Mucosa of descending colon (tissue), 3 donors: ENCODE measurements at regions not wholly inside any gene's neighbourhood (a gene's known extent, or its start where the extent isn't known, plus 50 kb on each side); places are given as distances from the start of the nearest gene placed in this dataset.

Experiments used
- ATAC-seq: fragments of 200-7000 bp; cut with Tn5 transposase; one replicate; pipeline ENCODE4 v1.9.1; 2020; ENCODE audit warnings: mild to moderate bottlenecking, moderate library complexity
- DNase-seq, 3 donors: peaks; one replicate each; pipeline ENCODE4 v3.0.0-alpha.2; 2020
- H3K36me3 ChIP-seq: fragments of 200-600 bp; one replicate; pipeline ENCODE4 v1.8.0; 2021; ENCODE audit warnings: low read depth, mild to moderate bottlenecking
- H3K4me1 ChIP-seq: fragments of 200-600 bp; one replicate; pipeline ENCODE4 v1.8.0; 2021; ENCODE audit warnings: low read depth, mild to moderate bottlenecking
- H3K4me3 ChIP-seq: fragments of 200-600 bp; one replicate; pipeline ENCODE4 v1.8.0; 2021; ENCODE audit warnings: mild to moderate bottlenecking
- H3K9me3 ChIP-seq: fragments of 200-600 bp; one replicate; pipeline ENCODE4 v1.8.0; 2021; ENCODE audit warnings: mild to moderate bottlenecking
- CTCF ChIP-seq: fragments of 200-600 bp; IDR thresholded peaks from one replicate; pipeline ENCODE4 v1.8.0; 2022; ENCODE audit warnings: antibody characterized with exemption, mild to moderate bottlenecking
- intact Hi-C, 2 donors: fragments of 100-400 bp; cut with DNase I in 1 of 2; cut with micrococcal nuclease in 1 of 2; formaldehyde crosslinking; loops; one replicate each; pipeline versions ENCODE4 v1.11.0 to v1.11.1; 2022; cut with DNase I, micrococcal nuclease
- donor health status: DM: no; HTN: no; CAD: no; lungs with moderate emphysema.
- donor health status: DM: no; HTN: no; CAD: no.
- donor health status: DM: no; HTN: yes; CAD: no.

DNA sequence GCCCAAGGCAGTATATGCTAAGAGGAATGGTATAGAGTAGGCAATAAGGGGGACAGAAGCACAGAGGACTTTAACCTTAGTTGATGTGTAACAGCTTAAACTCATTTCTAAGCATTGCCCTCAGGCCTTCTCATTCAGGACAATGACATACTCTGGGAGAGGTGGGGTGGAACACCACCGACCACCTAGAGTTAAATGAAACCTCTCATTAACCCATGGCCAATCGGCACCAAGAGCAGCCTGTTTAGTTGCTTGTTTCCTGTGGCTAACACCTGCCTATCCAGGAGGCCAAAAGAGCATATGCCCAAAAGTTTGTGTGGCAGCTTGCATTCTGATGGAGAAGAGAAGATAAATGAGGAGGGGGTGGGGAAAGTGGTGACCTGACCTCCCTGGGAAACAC is 50.0 kb downstream of the PABIR2 start:
- Histone ChIP-seq H3K4me1 (no peaks in the 10 kb centered on the region), H3K4me3 (no peak overlapping the region), H3K36me3 (no peaks in the 10 kb centered on the region), H3K9me3 (no peaks in the 10 kb centered on the region)
- DNase-seq (no peak), ATAC-seq (no peak)
- no peak for TF ChIP-seq CTCF
- intact Hi-C loops, result no loop called here

DNA sequence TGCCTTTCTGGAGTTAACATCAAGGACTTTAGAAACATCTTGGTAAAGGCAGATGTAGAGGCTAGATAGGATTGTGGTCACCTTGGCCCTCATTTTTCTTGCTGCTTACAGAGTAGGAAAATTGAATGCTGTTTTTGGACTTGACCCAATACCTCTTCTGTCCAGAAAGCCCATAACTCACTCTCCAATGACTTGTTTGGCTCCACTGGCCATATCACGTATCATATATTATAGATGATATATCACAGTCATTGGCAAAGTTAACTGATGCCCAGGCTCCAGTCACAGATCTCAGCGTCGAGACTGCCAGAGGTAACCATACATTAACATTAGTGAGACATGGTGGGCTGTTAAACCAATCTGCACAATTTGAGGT is 50.6 kb downstream of the PABIR2 start:
- intact Hi-C loops, result no loop called here
- H3K4me1 ChIP-seq, result no peaks in the 10 kb centered on the region
- no peaks in the 10 kb centered on the region for H3K9me3 ChIP-seq
- ATAC-seq (no peak), DNase-seq (no peak)
- no peak overlapping the region for H3K4me3 ChIP-seq
- no peak for TF ChIP-seq CTCF
- H3K36me3 ChIP-seq, result no peaks in the 10 kb centered on the region

DNA sequence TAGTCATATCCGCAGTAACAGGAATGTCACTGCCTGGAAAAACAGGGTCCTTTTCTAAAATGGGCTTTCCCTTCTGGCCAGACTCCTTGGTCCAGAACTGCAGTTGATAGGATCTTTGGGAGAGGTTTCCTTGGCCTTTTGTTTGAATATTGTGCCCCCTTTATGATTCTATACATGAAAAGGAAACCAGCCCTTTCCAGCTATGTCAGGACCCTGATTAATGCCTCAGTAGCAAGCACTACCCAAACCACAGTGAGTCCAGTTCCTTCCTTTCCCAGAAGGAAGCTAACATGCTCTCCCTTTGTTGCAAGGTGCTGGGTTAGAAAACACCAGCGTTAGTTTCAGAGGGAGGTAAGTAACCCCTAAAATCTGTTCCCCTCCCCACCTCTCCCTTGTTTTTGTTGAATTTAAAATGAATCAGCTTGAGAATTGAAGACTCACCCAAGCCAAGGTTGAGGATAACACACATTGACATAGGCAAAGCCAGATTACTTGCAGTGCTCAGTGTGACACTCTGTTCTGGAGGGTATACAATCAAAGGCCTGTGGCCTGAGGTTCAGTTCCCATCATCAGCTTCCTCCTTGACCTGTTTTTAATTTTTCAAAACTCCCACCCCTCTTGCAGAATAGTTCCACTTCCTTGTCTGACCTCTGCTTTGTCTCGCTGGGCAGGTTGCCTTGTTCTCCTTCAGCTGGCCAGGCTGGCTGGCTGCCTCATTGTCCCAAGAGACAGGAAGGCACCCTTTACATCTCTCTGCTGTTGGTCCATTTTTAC is 51.2 kb downstream of the PABIR2 start:
- Histone ChIP-seq H3K4me1 (no peaks in the 10 kb centered on the region), H3K4me3 (no peak overlapping the region), H3K36me3 (no peaks in the 10 kb centered on the region), H3K9me3 (no peaks in the 10 kb centered on the region)
- ATAC-seq (no peak), DNase-seq (no peak)
- intact Hi-C loops, result no loop called here
- TF ChIP-seq CTCF, result no peak

GRCh38 chrX:134743091-134743490 is 53.9 kb downstream of the PABIR2 start:
- TF ChIP-seq CTCF, result no peak
- no peaks in the 10 kb centered on the region for H3K4me1 ChIP-seq
- H3K36me3 ChIP-seq, result no peaks in the 10 kb centered on the region
- H3K4me3 ChIP-seq, result no peak overlapping the region
- DNase-seq (no peak), ATAC-seq (no peak)
- intact Hi-C loops, result no loop called here
- H3K9me3 ChIP-seq, result no peaks in the 10 kb centered on the region

- no peaks in the 10 kb centered on the region for H3K4me1 ChIP-seq
- no peak overlapping the region for H3K4me3 ChIP-seq
- H3K9me3 ChIP-seq, result no peaks in the 10 kb centered on the region
- TF ChIP-seq CTCF, result no peak
- ATAC-seq, result no peak
- intact Hi-C loops, result no loop called here
- DNase-seq, result no peak
- no peaks in the 10 kb centered on the region for H3K36me3 ChIP-seq
Observed at GRCh38 chrX:134742573-134742972, 54.4 kb downstream of the PABIR2 start.

DNA sequence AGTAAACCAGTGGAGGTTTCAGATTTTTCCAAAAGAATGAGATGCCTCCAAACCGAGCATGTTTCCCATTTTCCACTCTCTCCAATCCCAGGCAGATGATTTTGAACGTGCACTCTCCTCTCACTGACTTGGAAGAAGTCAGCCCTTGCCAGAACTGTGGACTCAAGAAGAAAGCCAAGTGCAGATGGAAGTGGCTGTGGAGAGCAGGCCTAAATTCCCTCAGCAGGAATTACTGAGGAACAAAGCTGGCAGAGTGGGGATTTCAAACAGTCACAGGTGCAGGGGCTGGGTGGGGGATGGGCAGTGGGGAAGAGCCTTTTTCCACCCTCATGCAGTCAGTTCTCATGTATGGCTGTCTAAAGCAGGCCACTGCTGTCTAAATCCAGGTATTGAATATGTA is 55.3 kb downstream of the PABIR2 start:
- DNase-seq, result no peak
- Histone ChIP-seq H3K4me3 (no peak overlapping the region), H3K36me3 (no peaks in the 10 kb centered on the region), H3K9me3 (no peaks in the 10 kb centered on the region), H3K4me1 (no peaks in the 10 kb centered on the region)
- no peak for TF ChIP-seq CTCF
- ATAC-seq, result no peak
- intact Hi-C loops, result no loop called here
